SH-SY5Y (cell line): ENCODE measurements at regions not wholly inside any gene's neighbourhood (a gene's known extent, or its start where the extent isn't known, plus 50 kb on each side); places are given as distances from the start of the nearest gene placed in this dataset.

ENCODE experiments used
- GATA2 ChIP-seq: IDR thresholded peaks from 2 replicates; pipeline ENCODE4 v1.6.1; 2011; ENCODE audit warnings: mild to moderate bottlenecking, low read depth, low read length
- GATA3 ChIP-seq: IDR thresholded peaks from 2 replicates; pipeline ENCODE4 v1.6.1; 2011; ENCODE audit warnings: low read depth, mild to moderate bottlenecking, low read length, moderate library complexity

DNA sequence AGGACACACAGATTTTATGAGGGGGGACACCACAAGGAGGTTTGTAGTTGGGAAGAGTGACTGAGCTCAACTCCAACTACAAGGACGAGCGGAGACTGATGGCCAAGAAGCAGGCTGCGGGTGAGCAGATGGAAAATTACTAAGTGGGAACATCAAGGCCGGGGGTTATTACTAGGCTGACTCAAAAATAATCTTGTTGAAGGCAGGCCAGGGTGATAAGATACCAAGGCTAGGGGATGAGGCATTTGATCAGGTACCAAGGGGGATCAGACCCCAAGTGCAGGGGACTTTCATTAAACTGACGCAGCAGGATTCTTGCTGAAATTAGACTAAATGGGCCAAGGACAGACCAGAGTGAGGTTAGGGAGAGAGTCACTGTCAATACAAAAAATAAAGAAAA is 119.4 kb upstream of the SORBS2 start:
- TF ChIP-seq GATA3 = no peak
- no peak for TF ChIP-seq GATA2

DNA sequence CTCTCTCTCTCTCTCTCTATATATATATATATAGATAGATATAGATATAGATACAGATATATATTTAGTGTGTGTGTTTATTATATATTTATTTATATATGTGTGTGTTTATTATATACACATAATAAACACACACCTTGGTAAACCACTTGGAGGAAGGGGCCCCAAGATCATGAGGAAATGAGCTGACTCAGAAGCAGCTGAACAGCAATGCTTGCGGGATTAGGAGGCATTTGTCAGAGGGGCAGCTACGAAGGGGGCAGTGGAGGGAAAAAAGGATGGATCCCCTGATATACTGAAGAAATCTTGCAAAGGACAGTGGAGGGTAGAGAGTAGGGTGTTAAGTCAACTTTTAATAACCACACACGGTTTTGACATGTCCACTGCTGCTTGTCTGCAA is 120.0 kb upstream of the SORBS2 start:
- TF ChIP-seq GATA2 (no peak), GATA3 (no peak)

GRCh38 chr4:185932491-185932890 is 120.5 kb upstream of the SORBS2 start:
- TF ChIP-seq GATA2 = no peak
- no peak for TF ChIP-seq GATA3

DNA sequence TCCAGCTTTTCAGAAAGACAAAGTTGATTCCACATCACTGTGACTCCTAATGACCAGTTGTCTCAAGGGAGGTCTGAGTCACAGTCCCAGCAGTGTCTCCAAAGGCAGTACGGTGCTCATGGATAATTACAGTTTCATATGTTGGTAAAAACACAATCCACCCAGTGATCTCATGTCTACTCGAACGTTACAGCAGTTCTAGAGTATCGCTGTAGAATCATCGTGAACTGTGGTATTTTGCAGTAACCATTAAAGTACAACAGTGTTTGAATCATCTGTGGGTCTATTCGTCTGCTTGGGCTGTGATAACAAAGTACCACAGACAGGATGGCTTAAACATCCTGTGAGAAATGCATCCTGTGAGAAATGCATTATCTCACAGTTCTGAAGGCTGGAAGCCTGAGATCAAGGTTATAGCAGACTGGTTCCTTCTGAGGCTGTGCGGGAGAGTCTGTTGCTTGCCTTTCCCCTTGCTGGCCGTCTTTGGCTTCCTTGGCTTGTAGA is 121.1 kb upstream of the SORBS2 start:
- TF ChIP-seq GATA3 (no peak), GATA2 (no peak)

DNA sequence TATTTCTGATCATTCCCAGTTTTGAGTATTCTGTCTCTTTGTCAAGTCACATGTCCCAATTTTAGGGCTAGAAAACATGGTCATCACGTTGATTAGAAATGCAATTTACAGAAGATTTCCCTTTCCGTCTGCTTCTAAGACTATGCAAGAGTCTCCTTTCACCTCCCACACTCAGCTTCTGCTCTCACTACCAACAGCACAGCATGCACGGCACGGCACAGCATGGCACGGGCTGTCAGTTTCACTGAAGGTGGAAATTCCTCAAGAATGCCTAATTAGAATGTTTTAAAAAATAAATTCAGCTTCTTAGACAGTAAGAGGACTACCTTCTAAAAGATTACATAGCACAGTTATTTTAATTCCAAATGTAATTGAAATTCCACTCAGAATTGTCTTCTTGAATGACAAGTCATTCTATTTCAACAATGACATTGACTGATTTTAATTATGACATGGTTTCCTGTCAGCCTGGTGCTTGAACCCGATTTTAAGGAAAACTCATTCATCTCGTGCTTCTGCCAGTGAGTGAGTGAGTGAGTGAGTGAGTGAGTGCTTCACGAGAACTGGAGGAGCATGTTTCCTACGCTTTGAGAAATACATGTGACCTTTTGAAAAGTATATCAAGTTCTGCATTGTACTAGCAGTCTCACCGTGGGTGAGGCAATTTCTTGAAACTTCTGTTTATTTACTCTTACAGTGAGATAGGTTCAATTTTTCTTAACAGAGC is 124.8 kb upstream of the SORBS2 start:
- TF ChIP-seq GATA3 (no peak), GATA2 (no peak)

DNA sequence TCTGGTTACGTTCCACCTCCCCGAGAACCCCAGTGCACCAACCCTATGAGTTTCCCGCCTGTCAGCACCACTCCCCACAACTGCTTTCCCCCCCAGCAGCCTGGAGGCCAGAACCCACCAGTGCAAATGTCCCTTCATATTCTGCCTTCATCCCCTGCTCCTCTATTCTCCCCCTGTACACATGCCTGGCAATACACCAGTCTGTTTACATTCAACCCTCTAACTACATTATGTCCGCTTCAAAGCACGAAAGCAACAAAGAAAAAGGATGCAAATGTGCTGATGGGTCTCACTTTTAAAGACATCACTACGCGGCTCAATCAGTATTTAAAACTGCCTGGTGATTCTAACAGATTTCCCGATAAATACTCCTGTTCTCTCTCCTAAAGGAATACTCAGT is 126.7 kb upstream of the SORBS2 start:
- TF ChIP-seq GATA3 (no peak), GATA2 (no peak)

- TF ChIP-seq GATA2 (no peak), GATA3 (no peak)
Measured at GRCh38 chr4:185941461-185941860, 127.5 kb upstream of the TLR3 start.

DNA sequence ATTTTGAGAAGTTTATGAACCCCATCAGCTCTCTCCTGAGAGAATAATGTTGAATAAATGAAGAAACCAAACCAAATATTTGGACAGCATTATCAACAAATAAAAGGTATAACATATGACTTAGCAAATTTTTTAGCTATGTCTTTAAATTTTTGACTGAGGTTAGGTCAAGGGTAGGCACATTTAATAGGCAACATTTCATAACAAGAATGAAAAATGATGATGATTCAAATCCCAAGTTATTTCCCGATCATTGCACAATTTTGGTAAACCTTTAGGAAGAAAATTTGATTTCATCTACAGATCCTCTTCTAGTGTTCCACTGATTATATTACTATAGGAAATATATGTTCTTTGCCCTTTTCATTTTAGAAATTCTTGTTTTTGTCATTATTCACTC is 123.7 kb upstream of the TLR3 start:
- no peak for TF ChIP-seq GATA2
- no peak for TF ChIP-seq GATA3

GRCh38 chr4:185945906-185946305 is 123.0 kb upstream of the TLR3 start:
- TF ChIP-seq GATA3 = no peak
- TF ChIP-seq GATA2 = no peak

- TF ChIP-seq GATA2 (no peak), GATA3 (no peak)
Measured at GRCh38 chr4:185950891-185951290, 118.1 kb upstream of the TLR3 start.

- TF ChIP-seq GATA3 (no peak), GATA2 (no peak)
Measured at GRCh38 chr4:185955151-185955770, 113.7 kb upstream of the TLR3 start.

- no peak for TF ChIP-seq GATA2
- no peak for TF ChIP-seq GATA3
Measured at GRCh38 chr4:185955826-185956543, 113.0 kb upstream of the TLR3 start.

DNA sequence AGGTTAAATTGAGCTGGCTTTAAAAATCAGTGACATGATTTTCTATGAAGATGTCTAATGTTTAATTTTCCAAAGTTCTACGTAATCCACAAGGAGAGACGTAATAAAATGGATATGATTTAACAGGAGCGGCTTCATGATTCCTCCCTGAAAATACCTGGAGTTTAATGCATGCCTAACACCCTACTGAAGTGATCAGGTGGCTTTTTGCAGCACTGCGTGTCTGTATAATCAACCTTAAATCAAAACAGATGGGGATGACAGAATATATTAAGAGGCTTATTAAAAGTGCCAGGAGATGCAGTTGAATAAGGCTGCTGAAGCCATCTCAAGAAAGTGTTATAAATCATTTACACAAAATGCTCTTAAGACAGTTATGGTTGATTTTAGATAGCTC is 112.4 kb upstream of the TLR3 start:
- TF ChIP-seq GATA2 = no peak
- TF ChIP-seq GATA3 = no peak

DNA sequence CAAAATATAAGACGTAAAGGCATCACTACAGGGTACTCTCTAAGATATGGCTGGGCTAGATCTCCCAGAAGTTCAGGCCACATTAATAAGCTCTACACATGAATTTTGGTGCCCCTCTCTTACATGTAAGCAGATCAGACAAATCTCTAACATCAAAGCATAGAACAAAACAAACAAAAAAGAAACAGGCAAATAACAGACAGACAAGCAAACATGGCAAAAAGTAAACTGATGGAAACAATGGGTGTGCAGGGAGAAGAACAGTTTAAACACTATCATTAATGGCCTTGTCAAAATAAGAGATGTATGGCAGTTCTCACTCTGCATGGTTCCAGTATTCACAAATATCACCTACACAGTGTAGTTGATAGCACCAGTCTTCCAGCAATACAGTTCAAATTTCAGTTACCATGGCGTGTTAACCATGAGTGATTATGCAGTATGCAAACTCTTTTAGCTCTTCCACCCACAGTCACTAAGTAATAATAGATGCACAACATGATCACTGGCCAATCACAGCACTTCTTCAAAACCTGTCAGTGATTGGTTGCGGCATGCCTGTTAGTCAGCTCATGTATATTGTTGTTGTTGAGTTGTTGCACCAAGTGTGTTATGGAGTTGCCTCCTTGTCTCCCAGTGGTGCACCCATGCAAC is 110.7 kb upstream of the TLR3 start:
- TF ChIP-seq GATA2 (no peak), GATA3 (no peak)
